Hematopoietic multipotent progenitor cell treated with erythropoietin and hydrocortisone succinate and interleukin-3 and kit ligand, for 4 days (in vitro differentiated cells): ENCODE measurements at regions not wholly inside any gene's neighbourhood (a gene's known extent, or its start where the extent isn't known, plus 50 kb on each side); places are given as distances from the start of the nearest gene placed in this dataset.

Source experiments
- DNase-seq: peaks from one replicate; pipeline ENCODE4 v3.0.0-alpha.2; 2015

- DNase-seq: no peak
These were observed 49.9 kb upstream of the HS6ST1 start for GRCh38 chr2:128368437-128369107.

- no peak for DNase-seq
These were observed 50.5 kb upstream of the HS6ST1 start for GRCh38 chr2:128369108-128369555.

GRCh38 chr2:128369602-128370467, 51.2 kb upstream of the HS6ST1 start:
- no peak for DNase-seq

- no peak for DNase-seq
These were observed 52.0 kb upstream of the HS6ST1 start for GRCh38 chr2:128370468-128371247.

- DNase-seq: no peak
These were observed 52.6 kb upstream of the HS6ST1 start for GRCh38 chr2:128371248-128371630.

GRCh38 chr2:128371648-128372345, 53.1 kb upstream of the HS6ST1 start:
- no peak for DNase-seq

- no peak for DNase-seq
These were observed 54.1 kb upstream of the HS6ST1 start for GRCh38 chr2:128372621-128373341.

- DNase-seq: no peak
These were observed 54.9 kb upstream of the HS6ST1 start for GRCh38 chr2:128373451-128374000.

GRCh38 chr2:128374001-128374710, 55.5 kb upstream of the HS6ST1 start:
- DNase-seq: no peak

- DNase-seq: no peak
These were observed 56.2 kb upstream of the HS6ST1 start for GRCh38 chr2:128374711-128375413.

- DNase-seq: no peak
These were observed 56.8 kb upstream of the HS6ST1 start for GRCh38 chr2:128375454-128375853.

GRCh38 chr2:128376241-128377041, 57.8 kb upstream of the HS6ST1 start:
- DNase-seq: no peak

GRCh38 chr2:128377071-128377910, 58.6 kb upstream of the HS6ST1 start:
- peak; percentile 27 for DNase-seq

GRCh38 chr2:128378231-128379020, 59.8 kb upstream of the HS6ST1 start:
- no peak for DNase-seq

GRCh38 chr2:128379021-128380015, 60.6 kb upstream of the HS6ST1 start:
- DNase-seq: no peak
